ENCODE measurements at regions not wholly inside any gene's neighbourhood (a gene's known extent, or its start where the extent isn't known, plus 50 kb on each side); places are given as distances from the start of the nearest gene placed in this dataset.

GRCh38 chr1:90452491-90452890 is 264.6 kb downstream of the BARHL2 start:
- TF ChIP-seq EP300 (IDR thresholded peaks at IDR 0.05) (no peak), POLR2A (IDR thresholded peaks at IDR 0.05) (no peak)
- TF ChIP-seq, protein P1, sequence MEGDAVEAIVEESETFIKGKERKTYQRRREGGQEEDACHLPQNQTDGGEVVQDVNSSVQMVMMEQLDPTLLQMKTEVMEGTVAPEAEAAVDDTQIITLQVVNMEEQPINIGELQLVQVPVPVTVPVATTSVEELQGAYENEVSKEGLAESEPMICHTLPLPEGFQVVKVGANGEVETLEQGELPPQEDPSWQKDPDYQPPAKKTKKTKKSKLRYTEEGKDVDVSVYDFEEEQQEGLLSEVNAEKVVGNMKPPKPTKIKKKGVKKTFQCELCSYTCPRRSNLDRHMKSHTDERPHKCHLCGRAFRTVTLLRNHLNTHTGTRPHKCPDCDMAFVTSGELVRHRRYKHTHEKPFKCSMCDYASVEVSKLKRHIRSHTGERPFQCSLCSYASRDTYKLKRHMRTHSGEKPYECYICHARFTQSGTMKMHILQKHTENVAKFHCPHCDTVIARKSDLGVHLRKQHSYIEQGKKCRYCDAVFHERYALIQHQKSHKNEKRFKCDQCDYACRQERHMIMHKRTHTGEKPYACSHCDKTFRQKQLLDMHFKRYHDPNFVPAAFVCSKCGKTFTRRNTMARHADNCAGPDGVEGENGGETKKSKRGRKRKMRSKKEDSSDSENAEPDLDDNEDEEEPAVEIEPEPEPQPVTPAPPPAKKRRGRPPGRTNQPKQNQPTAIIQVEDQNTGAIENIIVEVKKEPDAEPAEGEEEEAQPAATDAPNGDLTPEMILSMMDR (IDR thresholded peaks at IDR 0.05) = no peak
- no peaks in the 10 kb centered on the region for H3K4me1 ChIP-seq (ENCODE audit: insufficient read depth)
- no peaks in the 10 kb centered on the region for H3K36me3 ChIP-seq
- H3K4me3 ChIP-seq = no peak overlapping the region
- intact Hi-C loops (cut with DNase I) = no loop called here
- H3K9me3 ChIP-seq = no peaks in the 10 kb centered on the region
- WGBS, 3 donors = 88 to 91% (median 88%) methylated on average over 2 of the region's 2 CpGs
- H3K27me3 ChIP-seq = no peaks in the 10 kb centered on the region
- no peak overlapping the region for H3K27ac ChIP-seq
- no peak for DNase-seq

GRCh38 chr1:90443354-90443753 is 273.7 kb downstream of the BARHL2 start:
- DNase-seq = no peak
- Histone ChIP-seq H3K4me1 (ENCODE audit: insufficient read depth) (no peaks in the 10 kb centered on the region), H3K27ac (no peak overlapping the region), H3K4me3 (no peak overlapping the region), H3K36me3 (no peaks in the 10 kb centered on the region), H3K27me3 (no peaks in the 10 kb centered on the region), H3K9me3 (no peaks in the 10 kb centered on the region)
- WGBS, 3 donors = 78 to 87% (median 83%) methylated on average over 4 of the region's 4 CpGs
- intact Hi-C loops (cut with DNase I) = no loop called here
- TF ChIP-seq POLR2A (IDR thresholded peaks at IDR 0.05) (no peak), EP300 (IDR thresholded peaks at IDR 0.05) (no peak)
- TF ChIP-seq, protein P1 (IDR thresholded peaks at IDR 0.05) = no peak

DNA sequence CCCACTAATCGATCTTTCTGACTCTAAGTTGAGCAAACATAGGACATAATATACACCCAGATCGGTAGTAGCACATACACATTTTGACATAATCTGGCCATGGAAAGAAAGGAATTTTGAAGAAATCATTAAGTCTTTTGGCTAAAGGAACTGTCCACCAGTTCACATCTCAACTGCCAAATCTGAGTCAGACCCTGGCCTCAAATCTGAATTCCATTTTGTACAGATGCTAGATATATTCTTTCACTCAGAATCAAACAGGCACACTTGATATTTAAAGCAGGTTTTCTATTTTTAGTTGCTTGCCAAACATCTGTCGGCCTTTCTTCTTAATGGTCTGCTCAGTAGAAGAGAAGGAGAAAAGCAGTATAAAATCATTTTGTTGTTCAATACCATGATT is 281.8 kb downstream of the BARHL2 start:
- DNase-seq = no peak
- Histone ChIP-seq H3K27me3 (no peaks in the 10 kb centered on the region), H3K27ac (no peak overlapping the region), H3K36me3 (no peaks in the 10 kb centered on the region), H3K9me3 (no peaks in the 10 kb centered on the region), H3K4me3 (no peak overlapping the region), H3K4me1 (ENCODE audit: insufficient read depth) (no peaks in the 10 kb centered on the region)
- intact Hi-C loops (cut with DNase I) = no loop called here
- TF ChIP-seq EP300 (IDR thresholded peaks at IDR 0.05) (no peak), POLR2A (IDR thresholded peaks at IDR 0.05) (no peak)
- TF ChIP-seq, protein P1 (IDR thresholded peaks at IDR 0.05) = no peak
- WGBS, 3 donors = 75 to 82% (median 76%) methylated on average over 3 of the region's 3 CpGs

GRCh38 chr1:90434460-90434859 is 282.6 kb downstream of the BARHL2 start:
- intact Hi-C loops (cut with DNase I) = no loop called here
- H3K9me3 ChIP-seq = no peaks in the 10 kb centered on the region
- no peaks in the 10 kb centered on the region for H3K36me3 ChIP-seq
- no peak for TF ChIP-seq POLR2A (IDR thresholded peaks at IDR 0.05)
- no peak overlapping the region for H3K27ac ChIP-seq
- H3K4me3 ChIP-seq = no peak overlapping the region
- no peak for DNase-seq
- H3K4me1 ChIP-seq (ENCODE audit: insufficient read depth) = no peaks in the 10 kb centered on the region
- WGBS, 3 donors = 43 to 61% (median 51%) methylated on average over 2 of the region's 2 CpGs
- H3K27me3 ChIP-seq = no peaks in the 10 kb centered on the region

DNA sequence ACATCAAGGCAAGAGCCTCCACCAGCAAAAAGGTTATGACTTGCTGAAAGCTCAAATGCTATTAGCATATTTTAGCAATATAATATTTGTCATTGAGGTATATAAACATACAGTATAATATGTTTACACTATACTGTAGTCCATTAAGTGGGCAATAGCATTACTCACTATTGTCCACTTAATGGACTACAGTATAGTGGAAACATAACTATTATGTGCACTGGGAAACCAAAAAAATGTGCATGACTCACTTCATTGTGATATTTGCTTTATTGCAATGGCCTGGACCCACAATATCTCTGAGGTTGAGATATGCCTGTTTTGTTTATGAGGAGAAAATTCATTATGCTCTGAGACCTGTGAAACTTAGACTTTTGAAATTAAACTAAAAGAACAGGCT is 300.0 kb downstream of the BARHL2 start:
- Histone ChIP-seq H3K4me3 (no peak overlapping the region), H3K27ac (no peak overlapping the region), H3K36me3 (no peaks in the 10 kb centered on the region), H3K27me3 (no peaks in the 10 kb centered on the region), H3K9me3 (no peaks in the 10 kb centered on the region), H3K4me1 (ENCODE audit: insufficient read depth) (no peaks in the 10 kb centered on the region)
- TF ChIP-seq EP300 (IDR thresholded peaks at IDR 0.05) = no peak
- no peak for TF ChIP-seq POLR2A (IDR thresholded peaks at IDR 0.05)
- TF ChIP-seq, protein P1 (IDR thresholded peaks at IDR 0.05) = no peak
- intact Hi-C loops (cut with DNase I) = no loop called here
- DNase-seq = no peak

All from ovary (tissue), 7 donors.